ENCODE measurements at regions not wholly inside any gene's neighbourhood (a gene's known extent, or its start where the extent isn't known, plus 50 kb on each side); places are given as distances from the start of the nearest gene placed in this dataset.

GRCh38 chr2:128380061-128380889 lies 61.6 kb upstream of the HS6ST1 start:
- TF ChIP-seq CTCF (conservative IDR thresholded peaks at IDR 0.05 in 1 of 2, IDR thresholded peaks at IDR 0.05 in 1 of 2; ENCODE audit: low read depth in 1 of 2, low read length in 2 of 2), result no peak
- TF ChIP-seq EZH2 (IDR thresholded peaks at IDR 0.05; ENCODE audit: low read length, missing control alignments), result no peak
